ENCODE measurements at regions not wholly inside any gene's neighbourhood (a gene's known extent, or its start where the extent isn't known, plus 50 kb on each side); places are given as distances from the start of the nearest gene placed in this dataset.
A peak's percentile ranks its signal among the peaks of the same experiment; 100 is the strongest.

DNA sequence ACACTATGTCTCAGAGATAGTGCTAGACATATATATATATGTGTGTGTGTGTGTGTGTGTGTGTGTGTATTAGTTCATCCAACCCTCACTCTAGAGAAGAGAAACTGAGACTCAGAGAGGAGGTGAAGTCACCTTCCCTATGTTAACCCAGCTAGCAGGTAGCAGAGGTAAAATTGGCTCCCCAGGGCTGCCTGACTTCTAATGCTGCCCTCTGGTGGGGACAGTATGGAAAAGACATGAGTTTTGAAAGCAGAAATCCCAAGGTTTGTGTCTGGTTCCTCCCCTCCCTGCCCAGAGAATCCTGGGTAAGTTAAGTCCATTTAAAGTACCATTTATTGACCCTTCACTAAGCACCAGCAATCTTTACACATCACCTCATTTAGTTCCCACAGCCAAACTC is 137.7 kb downstream of the THNSL2 start:
- H3K36me3 ChIP-seq (ENCODE audit: low read length) = no peaks in the 10 kb centered on the region

GRCh38 chr2:88303865-88304264 is 133.7 kb downstream of the THNSL2 start:
- Histone ChIP-seq H3K27ac (ENCODE audit: low read depth, low read length) (no peak overlapping the region), H4K20me1 (ENCODE audit: low read depth, low read length) (no peaks in the 10 kb centered on the region), H3K9ac (ENCODE audit: low read length) (no peak overlapping the region), H3K9me2 (replicated peaks; ENCODE audit: insufficient read depth, low read length) (no peaks in the 10 kb centered on the region), H3K79me2 (ENCODE audit: insufficient read depth, low read length) (no peaks in the 10 kb centered on the region), H3K4me3 (ENCODE audit: insufficient read depth, low read length, poor library complexity, severe bottlenecking) (no peak overlapping the region), H2AFZ (ENCODE audit: low read depth, low read length, severe bottlenecking) (no peak overlapping the region), H3K27me3 (ENCODE audit: low read length) (no peaks in the 10 kb centered on the region), H3K4me2 (ENCODE audit: low read depth, low read length, poor library complexity, severe bottlenecking) (no peak overlapping the region), H3K36me3 (ENCODE audit: low read length) (no peaks in the 10 kb centered on the region), H3K9me3 (ENCODE audit: insufficient read depth, low read length) (no peaks in the 10 kb centered on the region), H3F3A (ENCODE audit: insufficient read depth) (no peaks in the 10 kb centered on the region)
- TF ChIP-seq, protein P1, sequence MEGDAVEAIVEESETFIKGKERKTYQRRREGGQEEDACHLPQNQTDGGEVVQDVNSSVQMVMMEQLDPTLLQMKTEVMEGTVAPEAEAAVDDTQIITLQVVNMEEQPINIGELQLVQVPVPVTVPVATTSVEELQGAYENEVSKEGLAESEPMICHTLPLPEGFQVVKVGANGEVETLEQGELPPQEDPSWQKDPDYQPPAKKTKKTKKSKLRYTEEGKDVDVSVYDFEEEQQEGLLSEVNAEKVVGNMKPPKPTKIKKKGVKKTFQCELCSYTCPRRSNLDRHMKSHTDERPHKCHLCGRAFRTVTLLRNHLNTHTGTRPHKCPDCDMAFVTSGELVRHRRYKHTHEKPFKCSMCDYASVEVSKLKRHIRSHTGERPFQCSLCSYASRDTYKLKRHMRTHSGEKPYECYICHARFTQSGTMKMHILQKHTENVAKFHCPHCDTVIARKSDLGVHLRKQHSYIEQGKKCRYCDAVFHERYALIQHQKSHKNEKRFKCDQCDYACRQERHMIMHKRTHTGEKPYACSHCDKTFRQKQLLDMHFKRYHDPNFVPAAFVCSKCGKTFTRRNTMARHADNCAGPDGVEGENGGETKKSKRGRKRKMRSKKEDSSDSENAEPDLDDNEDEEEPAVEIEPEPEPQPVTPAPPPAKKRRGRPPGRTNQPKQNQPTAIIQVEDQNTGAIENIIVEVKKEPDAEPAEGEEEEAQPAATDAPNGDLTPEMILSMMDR (IDR thresholded peaks at IDR 0.05; ENCODE audit: insufficient read depth, low read length, poor library complexity, severe bottlenecking) = no peak
- no peak for TF ChIP-seq EZH2phosphoT487 (conservative IDR thresholded peaks at IDR 0.05; ENCODE audit: low read length)

More for the DNA sequence above, 137.7 kb downstream of the THNSL2 start:
- Histone ChIP-seq H3K79me2 (ENCODE audit: insufficient read depth, low read length) (no peaks in the 10 kb centered on the region), H3K9ac (ENCODE audit: low read length) (no peak overlapping the region), H2AFZ (ENCODE audit: low read depth, low read length, severe bottlenecking) (no peak overlapping the region), H3F3A (ENCODE audit: insufficient read depth) (no peaks in the 10 kb centered on the region), H4K20me1 (ENCODE audit: low read depth, low read length) (no peaks in the 10 kb centered on the region), H3K27me3 (ENCODE audit: low read length) (no peaks in the 10 kb centered on the region), H3K4me3 (ENCODE audit: insufficient read depth, low read length, poor library complexity, severe bottlenecking) (no peak overlapping the region), H3K9me2 (replicated peaks; ENCODE audit: insufficient read depth, low read length) (no peaks in the 10 kb centered on the region), H3K4me2 (ENCODE audit: low read depth, low read length, poor library complexity, severe bottlenecking) (no peak overlapping the region), H3K9me3 (ENCODE audit: insufficient read depth, low read length) (no peaks in the 10 kb centered on the region), H3K27ac (ENCODE audit: low read depth, low read length) (no peak overlapping the region)
- TF ChIP-seq EZH2phosphoT487 (conservative IDR thresholded peaks at IDR 0.05; ENCODE audit: low read length) = no peak
- TF ChIP-seq, protein P1 (IDR thresholded peaks at IDR 0.05; ENCODE audit: insufficient read depth, low read length, poor library complexity, severe bottlenecking) = peak; percentile 52

GRCh38 chr2:88296247-88296646 is 126.1 kb downstream of the THNSL2 start:
- TF ChIP-seq, protein P1 (IDR thresholded peaks at IDR 0.05; ENCODE audit: insufficient read depth, low read length, poor library complexity, severe bottlenecking) = no peak
- Histone ChIP-seq H3K27me3 (ENCODE audit: low read length) (no peaks in the 10 kb centered on the region), H3K4me3 (ENCODE audit: insufficient read depth, low read length, poor library complexity, severe bottlenecking) (no peak overlapping the region), H4K20me1 (ENCODE audit: low read depth, low read length) (no peaks in the 10 kb centered on the region), H3K9ac (ENCODE audit: low read length) (no peak overlapping the region), H3K27ac (ENCODE audit: low read depth, low read length) (no peak overlapping the region), H3K36me3 (ENCODE audit: low read length) (no peaks in the 10 kb centered on the region), H3K4me2 (ENCODE audit: low read depth, low read length, poor library complexity, severe bottlenecking) (no peak overlapping the region), H3F3A (ENCODE audit: insufficient read depth) (no peaks in the 10 kb centered on the region), H3K9me2 (replicated peaks; ENCODE audit: insufficient read depth, low read length) (no peaks in the 10 kb centered on the region), H3K9me3 (ENCODE audit: insufficient read depth, low read length) (no peaks in the 10 kb centered on the region), H3K79me2 (ENCODE audit: insufficient read depth, low read length) (no peaks in the 10 kb centered on the region), H2AFZ (ENCODE audit: low read depth, low read length, severe bottlenecking) (no peak overlapping the region)

Measured in SU-DHL-6 (cell line).